IMR-90 (cell line): ENCODE measurements at regions not wholly inside any gene's neighbourhood (a gene's known extent, or its start where the extent isn't known, plus 50 kb on each side); places are given as distances from the start of the nearest gene placed in this dataset.

ENCODE experiments used
- ATAC-seq: fragments of 200-7000 bp; cut with Tn5 transposase; 2 replicates; pipeline ENCODE4 v1.9.1; 2020; ENCODE audit warnings: low read depth, mild to moderate bottlenecking, moderate library complexity
- BruUV-seq: library from RNA; stranded (reverse); fragments of 400-500 nt; replicated peaks from 2 replicates; lab custom pipeline; 2021; lab: Mats Ljungman, UMichigan
- CTCF ChIA-PET: fragments of 300-600 bp; formaldehyde crosslinking; extraction: SDS; loops from one replicate; lab custom pipeline; 2021; ENCODE audit warnings: antibody characterized with exemption; lab: Yijun Ruan, JAX
- POLR2A ChIA-PET: fragments of 300-600 bp; sonication (Branson Sonifier 250); formaldehyde crosslinking; loops from one replicate; lab custom pipeline; 2022; ENCODE audit warnings: antibody characterized with exemption; ENCODE audit not compliant: unreplicated experiment; lab: Charles Lee
- DNase-seq: peaks from one replicate; pipeline ENCODE4 v3.0.0; 2013
- H2AFZ ChIP-seq: replicated peaks from 2 replicates; pipeline ENCODE3; 2013; ENCODE audit warnings: low read length, mild to moderate bottlenecking; ENCODE audit not compliant: poor library complexity
- H2AK5ac ChIP-seq: 2 replicates; pipeline ENCODE4 v1.6.1; 2013; ENCODE audit warnings: low read depth, low read length, inconsistent platforms
- H2AK9ac ChIP-seq: replicated peaks from 2 replicates; pipeline ENCODE3; 2013; ENCODE audit warnings: mild to moderate bottlenecking, low read depth, low read length, moderate library complexity; ENCODE audit not compliant: poor library complexity
- H2BK120ac ChIP-seq: 2 replicates; pipeline ENCODE4 v1.6.1; 2013; ENCODE audit warnings: low read depth, low read length, inconsistent platforms
- H2BK15ac ChIP-seq: 3 replicates; pipeline ENCODE4 v1.6.1; 2013; ENCODE audit warnings: low read depth, low read length, inconsistent platforms
- H2BK20ac ChIP-seq: 2 replicates; pipeline ENCODE4 v1.6.1; 2013; ENCODE audit warnings: low read depth, mild to moderate bottlenecking, inconsistent platforms, low read length, moderate library complexity
- H2BK5ac ChIP-seq: 2 replicates; pipeline ENCODE4 v1.6.1; 2013; ENCODE audit warnings: mild to moderate bottlenecking, low read depth, low read length, inconsistent platforms; ENCODE audit not compliant: poor library complexity, severe bottlenecking
- H3K14ac ChIP-seq: replicated peaks from 2 replicates; pipeline ENCODE4 v1.6.1; 2013; ENCODE audit warnings: low read depth, low read length, inconsistent platforms
- H3K18ac ChIP-seq: 2 replicates; pipeline ENCODE4 v1.6.1; 2013; ENCODE audit warnings: low read depth, low read length, control low read depth
- H3K23ac ChIP-seq: 2 replicates; pipeline ENCODE4 v1.6.1; 2013; ENCODE audit warnings: low read depth, low read length, inconsistent platforms
- H3K27ac ChIP-seq: 2 replicates; pipeline ENCODE4 v1.5.1; 2013; ENCODE audit warnings: mild to moderate bottlenecking, control low read depth, low read length; ENCODE audit not compliant: insufficient read depth
- H3K27me3 ChIP-seq: 2 replicates; pipeline ENCODE4 v1.6.1; 2013; ENCODE audit warnings: low read length; ENCODE audit not compliant: control insufficient read depth, insufficient read depth
- H3K36me3 ChIP-seq: 2 replicates; pipeline ENCODE4 v1.6.1; 2013; ENCODE audit warnings: low read length, mixed read lengths; ENCODE audit not compliant: control insufficient read depth, insufficient read depth
- H3K4ac ChIP-seq: 2 replicates; pipeline ENCODE4 v1.6.1; 2013; ENCODE audit warnings: low read depth, low read length, inconsistent platforms
- H3K4me1 ChIP-seq: 2 replicates; pipeline ENCODE4 v1.6.1; 2013; ENCODE audit warnings: low read length, mixed read lengths; ENCODE audit not compliant: control insufficient read depth, insufficient read depth
- H3K4me2 ChIP-seq: 2 replicates; pipeline ENCODE4 v1.6.1; 2013; ENCODE audit warnings: low read depth, mild to moderate bottlenecking, control low read depth, low read length, moderate library complexity
- H3K4me3 ChIP-seq: 2 replicates; pipeline ENCODE4 v1.5.1; 2013; ENCODE audit warnings: low read depth, mild to moderate bottlenecking, control low read depth, low read length, moderate library complexity; ENCODE audit not compliant: insufficient read depth
- H3K56ac ChIP-seq: 2 replicates; pipeline ENCODE4 v1.6.1; 2013; ENCODE audit warnings: low read length, inconsistent platforms; ENCODE audit not compliant: insufficient read depth; ENCODE audit errors: extremely low read depth
- H3K79me1 ChIP-seq, 2 experiments: 2 replicates each; pipeline ENCODE4 v1.6.1; 2013; ENCODE audit warnings: low read length in 2 of 2, inconsistent platforms in 1 of 2, low read depth in 1 of 2
- H3K9ac ChIP-seq: 2 replicates; pipeline ENCODE4 v1.6.1; 2013; ENCODE audit warnings: low read depth, low read length, control low read depth
- H3K9me1 ChIP-seq: 2 replicates; pipeline ENCODE4 v1.6.1; 2013; ENCODE audit warnings: low read length, inconsistent platforms; ENCODE audit not compliant: insufficient read depth
- H3K9me3 ChIP-seq: 2 replicates; pipeline ENCODE4 v1.6.1; 2013; ENCODE audit warnings: low read length; ENCODE audit not compliant: control insufficient read depth, insufficient read depth
- H4K20me1 ChIP-seq: 2 replicates; pipeline ENCODE4 v1.6.1; 2013; ENCODE audit warnings: low read length, inconsistent platforms; ENCODE audit not compliant: insufficient read depth
- H4K5ac ChIP-seq: 2 replicates; pipeline ENCODE4 v1.6.1; 2013; ENCODE audit warnings: mild to moderate bottlenecking, low read depth, low read length, control low read depth
- H4K8ac ChIP-seq, 2 experiments: 2 replicates each; pipeline ENCODE4 v1.6.1; 2013; ENCODE audit warnings: low read depth in 2 of 2, low read length in 2 of 2, control low read depth in 1 of 2, inconsistent platforms in 1 of 2
- H4K91ac ChIP-seq: 2 replicates; pipeline ENCODE4 v1.6.1; 2013; ENCODE audit warnings: low read depth, low read length, inconsistent platforms; ENCODE audit not compliant: insufficient read depth
- BHLHE40 ChIP-seq: fragments of 150-350 bp; IDR thresholded peaks from 2 replicates; pipeline ENCODE4 v1.6.1; 2016; ENCODE audit warnings: mild to moderate bottlenecking, low read depth, low read length
- CEBPB ChIP-seq: IDR thresholded peaks from 2 replicates; pipeline ENCODE4 v1.6.1; 2012; ENCODE audit warnings: low read depth, low read length, improper control_type of control experiment
- CHD1 ChIP-seq: IDR thresholded peaks from 2 replicates; pipeline ENCODE4 v1.6.1; 2012; ENCODE audit warnings: low read depth, low read length, improper control_type of control experiment
- CTCF ChIP-seq: conservative IDR thresholded peaks from 2 replicates; pipeline ENCODE4 v1.5.1; 2012; ENCODE audit warnings: mild to moderate bottlenecking, low read depth, low read length, improper control_type of control experiment
- FOS ChIP-seq: fragments of 150-350 bp; IDR thresholded peaks from 2 replicates; pipeline ENCODE4 v1.6.1; 2016; ENCODE audit warnings: low read depth, low read length
- MAFK ChIP-seq: IDR thresholded peaks from 2 replicates; pipeline ENCODE4 v1.6.1; 2012; ENCODE audit warnings: low read depth, low read length, improper control_type of control experiment
- MAZ ChIP-seq: IDR thresholded peaks from 2 replicates; pipeline ENCODE4 v1.6.1; 2012; ENCODE audit warnings: low read depth, mild to moderate bottlenecking, low read length, improper control_type of control experiment, moderate library complexity, borderline replicate concordance
- MXI1 ChIP-seq: IDR thresholded peaks from 2 replicates; pipeline ENCODE4 v1.6.1; 2012; ENCODE audit warnings: low read depth, mild to moderate bottlenecking, low read length, moderate library complexity, borderline replicate concordance
- NFE2L2 ChIP-seq: fragments of 150-350 bp; IDR thresholded peaks from 2 replicates; pipeline ENCODE4 v1.6.1; 2016; ENCODE audit warnings: low read depth, mild to moderate bottlenecking, low read length
- POLR2A ChIP-seq: IDR thresholded peaks from 2 replicates; pipeline ENCODE4 v1.6.1; 2012; ENCODE audit warnings: mild to moderate bottlenecking, low read depth, low read length
- RAD21 ChIP-seq: IDR thresholded peaks from 2 replicates; pipeline ENCODE4 v1.6.1; 2012; ENCODE audit warnings: low read length, improper control_type of control experiment
- RCOR1 ChIP-seq: IDR thresholded peaks from 2 replicates; pipeline ENCODE4 v1.6.1; 2012; ENCODE audit warnings: mild to moderate bottlenecking, low read length, improper control_type of control experiment; ENCODE audit not compliant: insufficient replicate concordance
- RFX5 ChIP-seq: IDR thresholded peaks from 2 replicates; pipeline ENCODE4 v1.8.0; 2012; ENCODE audit warnings: low read depth, mild to moderate bottlenecking, low read length, moderate library complexity
- WGBS, 2 experiments: methylation state at CpG; one replicate each; pipeline versions ENCODE4 v1.1.5 to v1.1.7; 2013; ENCODE audit warnings: missing lambda C conversion rate in 2 of 2; ENCODE audit not compliant: insufficient read length in 1 of 2; ENCODE audit errors: extremely low coverage in 2 of 2; 5-methylcytosine and 5-hydroxymethylcytosine counted together
- dilution Hi-C: fragments of 300-500 bp; cut with HindIII; formaldehyde crosslinking; loops from one replicate; pipeline ENCODE4 v1.14.3; 2018; ENCODE audit warnings: low sequenced_read_pairs; ENCODE audit not compliant: unreplicated experiment
- in situ Hi-C: fragments of 300-500 bp; cut with MboI; formaldehyde crosslinking; loops from 3 replicates; pipeline ENCODE4 v1.14.3; 2019; ENCODE audit warnings: low sequenced_read_pairs, inconsistent platforms, mixed read lengths
- intact Hi-C: fragments of 100-400 bp; cut with micrococcal nuclease; formaldehyde crosslinking; loops from 2 replicates; pipeline ENCODE4 v1.10.0; 2022
- TF ChIP-seq, protein P1 (sequence below): fragments of 150-350 bp; IDR thresholded peaks from 2 replicates; pipeline ENCODE4 v1.6.1; 2017; ENCODE audit warnings: mild to moderate bottlenecking, antibody characterized with exemption, low read length, low read depth
- TF ChIP-seq, protein P2 (sequence below): fragments of 150-350 bp; IDR thresholded peaks from 2 replicates; pipeline ENCODE4 v1.6.1; 2016; ENCODE audit warnings: low read depth, mild to moderate bottlenecking, low read length, moderate library complexity, borderline replicate concordance

DNA sequence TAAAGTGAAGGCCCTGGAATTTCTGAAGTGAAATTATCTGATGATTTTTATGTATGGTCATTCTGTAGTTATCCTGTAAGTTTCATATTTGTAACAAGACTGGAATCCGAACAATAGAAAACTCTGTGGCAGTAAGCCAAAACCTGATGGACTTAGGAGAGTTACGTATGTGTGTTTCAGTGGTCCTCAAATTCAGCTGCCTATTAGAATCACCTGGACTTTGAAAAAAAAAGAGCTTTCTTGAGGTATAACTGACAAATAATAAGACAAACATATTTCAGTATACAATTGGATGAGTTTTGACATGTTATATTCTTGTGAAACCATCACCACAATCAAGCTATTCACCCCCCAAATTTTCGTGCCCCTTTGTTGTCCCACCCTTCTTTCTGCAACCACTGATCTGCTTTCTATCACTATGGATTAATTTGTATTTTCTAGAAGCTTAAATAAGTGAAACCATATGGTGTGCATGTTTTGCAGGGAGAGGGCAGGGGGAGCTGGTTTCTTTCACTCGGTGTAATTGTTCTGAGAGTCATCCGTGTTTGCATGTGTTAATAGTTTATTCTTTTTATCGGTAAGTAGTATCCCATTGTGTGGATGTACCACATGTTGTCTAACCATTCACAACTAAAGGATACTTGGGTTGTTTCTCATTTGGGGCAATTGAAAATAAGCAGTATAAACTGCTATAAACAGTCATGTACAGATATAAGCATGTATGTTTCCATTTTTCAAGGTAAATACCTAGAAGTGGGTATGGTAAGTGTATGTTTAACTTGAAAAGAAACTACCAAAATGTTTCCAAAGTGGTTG is 50.2 kb upstream of the EML4 start:
- H4K5ac ChIP-seq = no peak overlapping the region; the same call in 1 of the 2 replicates
- dilution Hi-C loops (no loop called here), in situ Hi-C loops (no loop called here), intact Hi-C loops (no loop called here)
- ATAC-seq = no peak
- ChIA-PET CTCF (interaction anchor here (0.6 to 1.1 kb wide), 2 partner anchors 14 to 342 kb away, joined by 3 read pairs; no protein-coding TSS in a partner anchor), POLR2A (no interaction called here)
- no peak overlapping the region for H2AK5ac ChIP-seq
- H2AFZ ChIP-seq = no peak overlapping the region
- H3K9me1 ChIP-seq = peaks cover 2% of the 10 kb centered on the region; the same call in 1 of the 2 replicates
- no peaks in the 10 kb centered on the region for H3K9me3 ChIP-seq
- no peak overlapping the region; a peak in 1 of 4 replicates for H4K8ac ChIP-seq
- H2AK9ac ChIP-seq = no peak overlapping the region
- no peak overlapping the region for H3K27ac ChIP-seq
- no peak overlapping the region for H3K9ac ChIP-seq
- peak overlapping the region; percentile 92 for H2BK5ac ChIP-seq
- H3K18ac ChIP-seq = peak overlapping the region; percentile 69; the same call in 1 of the 2 replicates
- H4K91ac ChIP-seq = no peak overlapping the region
- H3K23ac ChIP-seq = no peak overlapping the region
- WGBS, 2 experiments = 20% methylated on average over 1 of the region's 6 CpGs; no CpG with 5 or more reads in 1 of the 2 experiments
- no peaks in the 10 kb centered on the region; the same call in 1 of the 2 replicates for H4K20me1 ChIP-seq
- no peaks in the 10 kb centered on the region for H3K36me3 ChIP-seq
- no peak for DNase-seq
- no peaks in the 10 kb centered on the region for H3K79me1 ChIP-seq
- no TSS peak for BruUV-seq
- H3K14ac ChIP-seq = no peak overlapping the region
- no peaks in the 10 kb centered on the region for H3K27me3 ChIP-seq
- H3K4me2 ChIP-seq = no peak overlapping the region; the same call in 1 of the 2 replicates
- H3K4ac ChIP-seq = no peak overlapping the region
- no peak overlapping the region for H3K4me3 ChIP-seq
- peaks cover 5% of the 10 kb centered on the region for H3K4me1 ChIP-seq
- peak overlapping the region; percentile 85; the same call in 1 of the 3 replicates for H2BK15ac ChIP-seq
- H2BK120ac ChIP-seq = no peak overlapping the region
- 0 out of 2 replicates have a peak overlapping the region, but pooled peaks have one; percentile 18 for H2BK20ac ChIP-seq
- H3K56ac ChIP-seq = no peak overlapping the region
- TF ChIP-seq RFX5 (no peak), RCOR1 (no peak), MXI1 (no peak), FOS (no peak), MAFK (no peak), CEBPB (no peak), RAD21 (no peak), MAZ (no peak), BHLHE40 (no peak), POLR2A (no peak), CTCF (no peak), CHD1 (no peak), NFE2L2 (no peak)
- TF ChIP-seq, protein P1, sequence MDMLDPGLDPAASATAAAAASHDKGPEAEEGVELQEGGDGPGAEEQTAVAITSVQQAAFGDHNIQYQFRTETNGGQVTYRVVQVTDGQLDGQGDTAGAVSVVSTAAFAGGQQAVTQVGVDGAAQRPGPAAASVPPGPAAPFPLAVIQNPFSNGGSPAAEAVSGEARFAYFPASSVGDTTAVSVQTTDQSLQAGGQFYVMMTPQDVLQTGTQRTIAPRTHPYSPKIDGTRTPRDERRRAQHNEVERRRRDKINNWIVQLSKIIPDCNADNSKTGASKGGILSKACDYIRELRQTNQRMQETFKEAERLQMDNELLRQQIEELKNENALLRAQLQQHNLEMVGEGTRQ = no peak
- TF ChIP-seq, protein P2, sequence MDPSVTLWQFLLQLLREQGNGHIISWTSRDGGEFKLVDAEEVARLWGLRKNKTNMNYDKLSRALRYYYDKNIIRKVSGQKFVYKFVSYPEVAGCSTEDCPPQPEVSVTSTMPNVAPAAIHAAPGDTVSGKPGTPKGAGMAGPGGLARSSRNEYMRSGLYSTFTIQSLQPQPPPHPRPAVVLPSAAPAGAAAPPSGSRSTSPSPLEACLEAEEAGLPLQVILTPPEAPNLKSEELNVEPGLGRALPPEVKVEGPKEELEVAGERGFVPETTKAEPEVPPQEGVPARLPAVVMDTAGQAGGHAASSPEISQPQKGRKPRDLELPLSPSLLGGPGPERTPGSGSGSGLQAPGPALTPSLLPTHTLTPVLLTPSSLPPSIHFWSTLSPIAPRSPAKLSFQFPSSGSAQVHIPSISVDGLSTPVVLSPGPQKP = no peak
